AG09309 (cell line): ENCODE measurements at regions not wholly inside any gene's neighbourhood (a gene's known extent, or its start where the extent isn't known, plus 50 kb on each side); places are given as distances from the start of the nearest gene placed in this dataset.

Experiments used
- DNase-seq: peaks from one replicate; pipeline ENCODE4 v3.0.0-alpha.2; 2010; ENCODE audit warnings: low read depth
- H3K4me3 ChIP-seq: 2 replicates; pipeline ENCODE4 v1.5.1; 2011; ENCODE audit warnings: mild to moderate bottlenecking, low read depth, low read length, moderate library complexity; ENCODE audit not compliant: control insufficient read depth
- CTCF ChIP-seq: IDR thresholded peaks from 2 replicates; pipeline ENCODE4 v1.5.1; 2011; ENCODE audit warnings: mild to moderate bottlenecking, low read depth, low read length, inconsistent platforms; ENCODE audit not compliant: insufficient read depth, control insufficient read depth; ENCODE audit errors: missing control alignments

GRCh38 chr3:106719077-106719476 is 658.2 kb upstream of the CCDC54 start:
- DNase-seq = no peak
- no peak for TF ChIP-seq CTCF
- no peak overlapping the region for H3K4me3 ChIP-seq

DNA sequence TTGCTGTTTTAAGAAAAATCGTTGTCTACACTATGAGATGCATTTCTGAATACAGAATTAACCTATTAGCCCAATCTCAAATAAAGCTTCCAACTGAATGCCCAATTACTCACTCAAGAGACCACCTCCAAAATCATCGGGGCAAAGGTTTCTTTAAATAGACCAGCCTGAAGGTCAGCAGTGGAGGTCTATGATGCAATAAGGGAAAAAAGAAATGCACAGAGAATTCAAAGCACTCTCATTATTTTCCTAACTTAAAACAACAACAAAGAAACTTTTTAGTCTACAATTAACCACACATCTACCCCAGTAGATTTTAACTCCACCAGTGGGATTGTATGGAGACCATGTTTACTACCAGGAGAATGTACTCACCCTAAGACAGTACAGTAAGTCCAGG is 657.7 kb upstream of the CCDC54 start:
- H3K4me3 ChIP-seq = no peak overlapping the region
- no peak for TF ChIP-seq CTCF
- no peak for DNase-seq

GRCh38 chr3:106720510-106720909 is 656.7 kb upstream of the CCDC54 start:
- DNase-seq = no peak
- H3K4me3 ChIP-seq = no peak overlapping the region
- no peak for TF ChIP-seq CTCF

- H3K4me3 ChIP-seq = no peak overlapping the region
- DNase-seq = no peak
- no peak for TF ChIP-seq CTCF
Observed at GRCh38 chr3:106725566-106725965, 651.7 kb upstream of the CCDC54 start.

GRCh38 chr3:106728315-106729098 is 648.7 kb upstream of the CCDC54 start:
- peak; percentile 96 for DNase-seq
- no peak overlapping the region for H3K4me3 ChIP-seq
- TF ChIP-seq CTCF = no peak

DNA sequence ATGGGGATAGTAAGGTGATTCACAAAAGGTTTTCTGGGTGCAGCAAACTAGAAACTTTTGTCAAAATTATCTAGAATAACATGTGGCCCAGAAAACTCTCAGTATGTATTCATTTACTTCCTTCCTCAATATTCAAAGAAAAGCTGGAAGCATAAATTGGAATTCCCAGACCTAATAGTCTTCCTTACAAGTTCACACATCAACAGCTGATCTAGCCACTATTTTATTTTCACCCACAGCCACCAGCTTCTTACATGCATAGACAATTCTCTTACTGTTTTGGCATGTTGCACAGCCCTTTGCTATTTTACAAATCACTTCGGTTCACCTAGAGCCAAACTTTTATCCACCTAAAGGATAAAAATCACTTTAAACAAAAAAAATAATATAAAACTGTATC is 647.8 kb upstream of the CCDC54 start:
- no peak overlapping the region for H3K4me3 ChIP-seq
- no peak for DNase-seq
- no peak for TF ChIP-seq CTCF
